Inflammatory macrophage treated with lipopolysaccharide for 4 hours (primary cell): ENCODE measurements at regions not wholly inside any gene's neighbourhood (a gene's known extent, or its start where the extent isn't known, plus 50 kb on each side); places are given as distances from the start of the nearest gene placed in this dataset.

Experiments
- DNase-seq: peaks from one replicate; pipeline ENCODE4 v3.0.0-alpha.2; 2020

- peak; percentile 74 for DNase-seq
These were observed 555.3 kb downstream of the MIAT start for GRCh38 chr22:27212617-27213177.

- DNase-seq = no peak
These were observed 555.9 kb downstream of the MIAT start for GRCh38 chr22:27213294-27213693.

GRCh38 chr22:27213766-27214581 is 556.6 kb downstream of the MIAT start:
- DNase-seq = no peak

DNA sequence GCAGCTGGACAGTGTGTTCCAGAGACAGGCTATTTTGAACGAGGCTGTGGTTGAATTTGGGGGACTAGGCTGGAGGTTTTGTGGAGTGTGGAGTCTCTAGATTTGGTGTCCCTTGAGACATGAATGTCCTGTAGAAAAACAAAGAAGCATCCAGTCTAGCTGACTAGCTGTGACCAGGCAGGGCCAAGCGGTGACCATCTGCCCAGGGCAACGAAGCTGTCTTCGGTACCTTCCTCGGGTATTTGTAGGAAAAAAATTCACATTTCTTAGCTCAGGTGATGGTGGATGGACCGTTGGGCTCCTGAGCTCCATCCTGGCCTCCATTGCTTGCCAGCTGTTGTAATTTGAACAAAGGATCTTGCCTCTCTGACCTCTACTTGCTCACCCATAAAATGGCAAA is 557.3 kb downstream of the MIAT start:
- no peak for DNase-seq

- DNase-seq = no peak
These were observed 558.5 kb downstream of the MIAT start for GRCh38 chr22:27215871-27216270.

GRCh38 chr22:27216444-27216843 is 559.1 kb downstream of the MIAT start:
- DNase-seq = no peak

- no peak for DNase-seq
These were observed 559.8 kb downstream of the MIAT start for GRCh38 chr22:27217154-27217553.

DNA sequence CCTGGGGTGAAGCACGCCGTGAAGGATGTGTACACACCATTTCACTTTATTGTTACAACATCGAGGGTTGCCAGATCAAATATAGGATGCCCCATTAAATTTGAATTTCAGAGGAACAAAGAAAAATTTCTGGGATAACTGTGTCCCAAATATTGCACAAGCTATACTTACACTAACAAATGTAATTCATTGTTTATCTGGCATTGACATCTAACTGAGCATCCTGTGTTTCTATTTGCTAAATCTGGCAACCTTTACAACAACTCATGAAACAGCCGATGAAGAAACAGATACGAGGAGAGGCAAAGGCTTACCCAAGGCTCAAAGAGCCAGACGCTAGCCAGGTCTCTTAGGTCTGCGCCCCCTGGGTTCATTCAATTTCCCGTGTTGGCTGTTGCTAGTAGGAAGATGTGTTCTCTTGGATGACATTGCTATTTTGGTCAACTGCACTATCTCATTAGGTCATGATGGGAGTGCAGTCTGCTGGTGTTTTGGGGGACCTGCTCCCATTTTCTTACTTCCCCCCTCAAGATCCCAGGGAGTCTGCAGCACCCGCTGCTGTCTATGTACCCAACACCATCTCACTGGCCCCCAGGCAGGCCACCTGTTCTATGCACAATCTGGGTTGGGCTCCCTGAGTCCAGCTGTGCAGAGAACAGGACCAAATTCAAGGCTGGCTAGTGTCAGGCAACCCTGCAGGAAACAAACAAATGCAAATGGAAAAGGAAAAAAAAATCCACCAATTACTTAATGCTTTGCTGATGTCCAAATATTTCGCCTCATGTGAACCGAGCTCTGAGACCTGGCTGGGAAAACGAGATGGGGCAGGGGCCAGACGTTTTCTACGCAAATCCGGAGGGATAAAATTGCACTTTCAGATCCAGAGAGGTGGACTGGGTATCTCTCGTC is 560.9 kb downstream of the MIAT start:
- no peak for DNase-seq

DNA sequence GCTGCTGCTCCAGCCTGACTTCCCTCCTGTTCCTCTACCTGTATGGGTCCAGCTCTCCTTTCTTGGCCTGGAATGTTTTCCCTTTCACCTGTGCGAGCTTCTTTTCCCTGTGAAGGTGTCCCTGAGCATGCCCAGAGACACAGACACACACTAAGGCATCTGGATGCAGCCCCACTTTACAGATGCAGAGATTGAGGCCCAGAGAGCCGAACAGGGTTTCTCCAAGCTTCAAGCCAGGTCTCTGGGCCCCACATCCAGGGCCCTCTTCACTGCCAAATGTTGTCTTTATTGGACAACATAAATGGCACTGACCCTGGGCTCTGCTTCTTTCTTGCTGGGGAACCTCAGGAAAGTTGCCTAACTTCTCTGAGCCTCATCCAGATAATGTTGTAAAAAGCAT is 561.6 kb downstream of the MIAT start:
- DNase-seq = no peak

DNA sequence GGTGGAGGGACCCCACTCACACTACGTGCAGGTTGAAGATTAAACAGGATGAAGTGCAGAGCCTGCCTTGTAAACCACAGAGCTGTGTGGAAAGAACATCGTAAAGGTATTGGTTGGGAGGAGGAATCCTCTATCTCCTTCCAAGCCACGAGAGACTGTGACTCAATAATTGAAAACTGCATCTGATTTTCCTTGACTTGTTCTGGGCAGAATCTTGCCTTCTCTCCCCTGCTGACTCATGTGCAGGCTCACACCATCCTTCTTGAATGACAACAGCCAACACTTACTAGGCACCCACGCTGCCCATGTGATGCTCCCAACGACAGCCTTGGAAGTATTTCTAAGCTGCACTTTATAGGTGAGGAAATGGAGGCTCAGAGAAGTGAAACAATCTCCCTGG is 563.0 kb downstream of the MIAT start:
- DNase-seq = no peak

DNA sequence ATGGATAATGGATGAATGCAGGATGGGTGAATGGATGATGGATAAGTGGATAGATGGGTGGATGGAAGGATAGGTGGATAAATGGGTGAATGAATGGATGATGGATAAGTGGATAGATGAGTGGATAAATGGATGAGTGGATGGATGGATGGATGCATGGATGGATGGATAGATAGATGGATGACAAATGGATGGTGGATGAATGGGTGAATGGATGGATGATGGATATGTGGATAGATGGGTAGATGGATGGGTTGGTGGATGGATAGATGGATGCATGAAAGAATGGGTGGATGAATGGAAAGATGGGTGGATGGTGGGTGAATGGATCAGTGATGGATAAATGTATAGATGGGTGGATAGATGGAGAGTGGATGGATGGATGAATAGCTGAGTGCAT is 564.8 kb downstream of the MIAT start:
- DNase-seq = no peak

DNA sequence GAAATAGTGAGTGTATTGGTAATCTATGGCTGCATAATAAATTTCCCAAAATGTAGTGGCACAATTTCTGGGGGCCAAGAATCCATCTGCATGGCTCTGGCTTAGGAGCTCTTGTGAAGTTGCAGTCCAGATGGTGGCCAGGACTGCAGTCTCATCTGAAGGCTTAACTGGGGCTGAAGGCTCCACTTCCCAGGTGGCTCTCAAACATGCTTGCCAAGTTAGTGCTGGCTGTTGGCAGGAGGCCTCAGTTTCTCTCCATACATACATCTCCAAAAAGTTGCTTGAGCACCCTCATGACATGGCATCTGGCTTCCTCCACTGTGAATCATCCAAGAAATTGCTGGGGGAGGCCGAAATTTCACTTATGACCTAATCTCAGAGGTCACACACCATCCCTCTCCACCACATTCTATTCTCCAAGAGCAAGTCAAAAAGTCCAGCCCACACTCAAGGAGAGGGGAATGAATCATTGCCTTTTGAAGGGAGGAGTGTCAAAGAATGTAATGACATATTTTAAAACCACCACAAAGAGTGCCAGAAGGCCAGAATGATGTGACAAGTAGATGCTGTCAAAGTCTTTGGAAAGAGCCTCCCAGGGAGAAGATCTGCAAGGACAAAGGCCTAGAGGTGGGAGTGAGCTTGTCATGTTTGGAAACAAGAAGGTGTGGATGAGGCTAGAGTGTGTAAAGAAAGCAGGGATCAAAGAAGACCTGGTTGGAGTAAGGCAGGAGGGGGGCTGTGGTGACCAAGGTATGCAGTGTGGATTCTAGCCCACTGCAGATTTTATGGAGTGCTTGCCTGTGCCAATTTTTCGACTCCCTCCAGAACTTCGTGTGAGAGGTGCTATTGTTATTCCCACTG is 566.2 kb downstream of the MIAT start:
- peak; percentile 14 for DNase-seq

- DNase-seq = no peak
These were observed 567.3 kb downstream of the MIAT start for GRCh38 chr22:27224485-27225374.

- no peak for DNase-seq
These were observed 569.3 kb downstream of the MIAT start for GRCh38 chr22:27226666-27227065.

DNA sequence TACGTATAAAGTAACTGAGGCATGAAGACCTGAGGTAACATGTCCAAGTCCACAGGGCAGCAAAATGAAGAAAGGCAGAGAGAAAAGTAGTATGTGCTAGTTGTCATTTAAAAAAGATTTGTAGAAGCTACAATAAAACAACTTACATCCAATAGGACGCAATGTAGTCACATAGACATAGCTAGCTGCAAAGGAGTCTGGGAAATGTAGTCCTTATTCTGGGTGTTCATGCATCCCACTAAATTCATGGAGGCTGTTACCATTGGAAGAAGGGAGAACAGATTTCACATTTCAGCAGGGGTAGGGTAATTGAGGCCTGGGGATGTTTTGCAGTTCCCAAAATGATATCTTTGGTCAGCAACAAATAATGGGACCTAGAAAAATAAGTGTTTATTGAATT is 571.4 kb downstream of the MIAT start:
- no peak for DNase-seq

GRCh38 chr22:27230189-27230588 is 571.4 kb downstream of the MN1 start:
- no peak for DNase-seq

DNA sequence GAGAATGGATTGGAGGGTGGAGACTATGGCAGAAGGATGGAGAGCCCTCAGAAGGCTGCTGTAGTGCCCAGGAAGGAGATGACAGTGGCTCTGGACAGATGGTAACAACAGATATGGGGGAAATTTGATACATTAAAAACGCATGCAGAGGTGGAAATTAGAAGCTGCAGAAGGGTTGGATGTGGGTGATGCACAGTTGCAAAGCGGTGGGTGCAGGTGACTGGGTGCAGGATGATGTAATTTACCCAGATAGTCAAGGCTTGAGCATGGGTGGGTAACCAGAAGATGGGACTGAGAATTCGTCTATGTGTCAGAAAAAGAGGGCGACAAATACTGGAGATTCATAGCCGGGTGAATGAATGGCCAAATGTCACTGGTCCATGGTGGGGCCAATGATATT is 570.3 kb downstream of the MN1 start:
- no peak for DNase-seq

DNA sequence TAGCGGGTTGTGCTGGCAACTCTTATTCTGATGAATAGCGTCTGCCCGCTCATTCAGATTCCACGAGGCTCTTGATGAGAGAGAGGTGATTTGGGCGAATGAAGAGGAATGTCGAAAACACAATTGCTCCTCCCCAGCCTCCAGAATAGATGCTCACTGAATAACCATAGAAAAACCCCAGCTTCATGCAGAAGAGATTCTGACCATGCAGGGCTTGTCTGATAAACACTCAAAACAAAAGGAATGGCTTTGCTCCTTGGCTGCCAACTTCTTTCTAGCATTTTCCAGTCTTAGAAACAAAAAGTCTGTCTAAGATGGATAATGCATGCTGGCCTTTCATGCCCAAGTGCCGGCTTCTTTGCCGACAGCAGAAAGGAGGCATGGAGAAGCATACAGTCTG is 569.5 kb downstream of the MN1 start:
- DNase-seq = no peak

- DNase-seq = no peak
These were observed 564.3 kb downstream of the MN1 start for GRCh38 chr22:27237080-27237741.

- DNase-seq = no peak
These were observed 562.5 kb downstream of the MN1 start for GRCh38 chr22:27238935-27239510.

DNA sequence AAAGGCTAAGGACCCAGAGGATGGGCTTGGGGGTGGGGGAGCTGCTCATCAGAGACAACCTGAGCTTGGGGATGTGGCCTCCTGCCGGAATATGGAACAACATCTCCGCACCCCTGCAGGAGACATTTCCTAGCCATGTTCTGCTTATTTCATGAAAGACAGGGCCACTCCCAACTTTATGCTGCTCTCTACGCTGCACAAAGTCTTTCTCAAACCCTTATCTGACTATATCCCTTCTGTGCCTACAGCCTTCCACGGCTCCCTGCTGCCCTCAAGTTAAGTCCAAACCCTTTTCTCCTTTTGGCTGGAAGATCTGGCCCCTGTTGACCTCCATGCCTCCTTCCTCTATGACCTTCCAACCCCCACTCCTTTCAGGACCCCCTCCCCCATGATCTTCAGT is 562.0 kb downstream of the MN1 start:
- no peak for DNase-seq
